Uterus (tissue), 3 donors: ENCODE measurements at regions not wholly inside any gene's neighbourhood (a gene's known extent, or its start where the extent isn't known, plus 50 kb on each side); places are given as distances from the start of the nearest gene placed in this dataset.

Source experiments
- DNase-seq, 2 donors: peaks; one replicate each; pipeline ENCODE4 v3.0.0-alpha.2; 2019 to 2020
- H3K27ac ChIP-seq, 2 donors: fragments of 200-600 bp; sonication (generic); 1 replicate in 1 of 2; 2 replicates in 1 of 2; pipeline ENCODE4 v1.5.1; 2016 to 2018
- H3K27me3 ChIP-seq, 2 donors: fragments of 200-600 bp; sonication (generic); one replicate each; pipeline ENCODE4 v1.5.1; 2018 to 2019; ENCODE audit warnings: control low read depth in 1 of 2
- H3K36me3 ChIP-seq, 2 donors: fragments of 200-600 bp; sonication (generic); one replicate each; pipeline ENCODE4 v1.5.1; 2019; ENCODE audit warnings: control low read depth in 1 of 2
- H3K4me1 ChIP-seq, 2 donors: fragments of 200-600 bp; sonication (generic); one replicate each; pipeline ENCODE4 v1.5.1; 2018 to 2019; ENCODE audit warnings: control low read depth in 1 of 2
- H3K4me3 ChIP-seq, 2 donors: fragments of 200-600 bp; sonication (generic); 1 replicate in 1 of 2; 2 replicates in 1 of 2; pipeline ENCODE4 v1.5.1; 2018 to 2019; ENCODE audit warnings: mild to moderate bottlenecking in 1 of 2
- H3K9me3 ChIP-seq, 2 donors: fragments of 200-600 bp; sonication (generic); one replicate each; pipeline ENCODE4 v1.5.1; 2019; ENCODE audit warnings: control low read depth in 1 of 2
- CTCF ChIP-seq, 4 experiments: fragments of 200-600 bp in 2 of 4; fragments of 450-650 bp in 2 of 4; sonication (generic) in 2 of 4; IDR thresholded peaks; one replicate each; pipeline ENCODE4 v1.5.1; 2016 to 2019; ENCODE audit warnings: antibody characterized with exemption in 4 of 4, mild to moderate bottlenecking in 2 of 4, moderate library complexity in 1 of 4
- POLR2A ChIP-seq, 2 donors: fragments of 450-650 bp; IDR thresholded peaks; one replicate each; pipeline ENCODE4 v1.6.1; 2016; ENCODE audit warnings: antibody characterized with exemption in 2 of 2, mild to moderate bottlenecking in 1 of 2, moderate library complexity in 1 of 2
- intact Hi-C: fragments of 100-400 bp; cut with DNase I; formaldehyde crosslinking; loops from one replicate; pipeline ENCODE4 v1.15.1; 2023; ENCODE audit warnings: low total_unique reads
- donor health status: DM: yes; HTN: yes; CAD: no.

DNA sequence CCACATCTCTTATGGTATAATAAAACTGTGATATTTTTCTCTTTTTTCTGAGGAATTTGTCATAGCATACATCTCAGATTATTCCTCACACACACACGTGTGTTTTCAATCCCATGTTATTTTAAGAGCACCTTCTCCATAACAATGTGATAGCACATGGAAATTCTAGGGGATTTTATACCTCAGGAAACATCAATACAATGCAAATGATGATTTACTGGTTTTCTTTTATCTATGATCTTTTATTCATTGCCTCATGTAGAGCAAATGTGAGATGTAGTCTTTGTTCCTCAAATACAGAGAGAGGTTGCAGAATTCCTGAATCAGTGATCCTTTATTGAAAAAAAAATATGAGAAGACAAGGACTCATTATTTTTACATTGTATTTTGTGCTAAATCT, 128.3 kb upstream of the ROBO1 start:
- no peaks in the 10 kb centered on the region for H3K36me3 ChIP-seq
- H3K9me3 ChIP-seq, result no peaks in the 10 kb centered on the region
- no peaks in the 10 kb centered on the region for H3K4me1 ChIP-seq
- no peaks in the 10 kb centered on the region for H3K27me3 ChIP-seq
- H3K27ac ChIP-seq, result no peak overlapping the region
- TF ChIP-seq CTCF (IDR thresholded peaks at IDR 0.05) (no peak), POLR2A (IDR thresholded peaks at IDR 0.05) (no peak)
- H3K4me3 ChIP-seq, result no peak overlapping the region
- intact Hi-C loops, result no loop called here
- no peak for DNase-seq

DNA sequence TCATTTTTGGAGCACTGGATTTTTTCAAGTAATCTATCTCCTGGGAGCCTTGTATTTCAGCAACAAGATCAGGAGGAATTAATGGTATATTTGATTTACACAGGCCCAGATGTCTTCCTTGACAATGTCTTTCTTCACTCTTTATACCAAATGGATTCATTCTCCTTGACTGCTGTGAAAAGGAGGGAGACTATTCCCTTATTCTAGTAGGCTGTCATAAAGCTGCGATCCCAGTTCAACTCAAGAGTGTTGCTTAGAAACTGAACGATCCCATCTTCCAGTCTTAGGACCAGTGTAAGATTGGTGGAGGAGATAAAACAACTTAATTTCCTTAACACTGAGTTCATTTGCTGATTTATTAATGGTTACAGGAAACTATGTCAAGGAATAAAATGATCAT, 119.4 kb upstream of the ROBO1 start:
- no peak overlapping the region for H3K27ac ChIP-seq
- no peak for DNase-seq
- H3K27me3 ChIP-seq, result no peaks in the 10 kb centered on the region
- TF ChIP-seq POLR2A (IDR thresholded peaks at IDR 0.05) (no peak), CTCF (IDR thresholded peaks at IDR 0.05) (no peak)
- H3K36me3 ChIP-seq, result no peaks in the 10 kb centered on the region
- H3K9me3 ChIP-seq, result no peaks in the 10 kb centered on the region
- H3K4me3 ChIP-seq, result no peak overlapping the region
- H3K4me1 ChIP-seq, result no peaks in the 10 kb centered on the region
- intact Hi-C loops, result no loop called here

DNA sequence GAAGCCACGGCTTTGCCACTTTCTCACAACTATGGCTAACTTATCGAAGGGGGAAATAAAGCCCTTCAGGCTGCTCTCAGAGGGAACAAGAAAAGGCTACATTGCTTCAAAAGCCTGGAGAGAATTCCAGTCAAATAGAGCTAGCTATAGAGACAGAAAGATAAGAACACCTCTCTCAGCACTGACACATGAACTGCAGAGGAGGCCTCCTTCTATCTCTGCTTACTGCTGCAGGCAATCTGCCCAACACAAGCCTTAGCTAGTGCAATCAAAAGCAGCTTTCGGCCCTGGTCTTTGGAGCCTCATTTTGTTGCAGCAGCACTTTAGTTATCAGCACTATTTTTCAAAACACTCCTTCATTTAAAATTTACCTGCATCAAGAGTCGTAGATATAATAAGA, 118.4 kb upstream of the ROBO1 start:
- TF ChIP-seq CTCF (IDR thresholded peaks at IDR 0.05), result no peak
- no peak for TF ChIP-seq POLR2A (IDR thresholded peaks at IDR 0.05)

DNA sequence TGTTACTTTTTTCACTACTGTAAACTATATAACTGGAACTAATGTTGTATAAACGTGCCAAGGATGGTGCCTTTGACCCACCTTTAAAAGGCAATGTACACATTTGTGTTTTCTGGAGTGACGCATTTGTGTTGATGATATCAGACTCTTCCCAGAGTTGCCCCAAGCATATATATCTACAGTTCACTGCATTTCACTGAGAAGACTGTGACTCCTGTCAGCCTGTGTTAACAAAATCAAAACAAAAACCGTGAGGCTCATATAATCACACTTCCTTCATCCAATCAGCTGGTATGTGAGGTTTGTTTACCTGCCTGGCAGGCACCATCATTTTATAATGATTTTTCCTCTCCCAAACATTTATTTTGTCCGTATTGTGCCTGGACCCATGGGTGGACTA, 117.6 kb upstream of the ROBO1 start:
- Histone ChIP-seq H3K27ac (no peak overlapping the region), H3K9me3 (no peaks in the 10 kb centered on the region), H3K27me3 (no peaks in the 10 kb centered on the region), H3K36me3 (no peaks in the 10 kb centered on the region), H3K4me3 (no peak overlapping the region), H3K4me1 (no peaks in the 10 kb centered on the region)
- TF ChIP-seq CTCF (IDR thresholded peaks at IDR 0.05), result no peak
- TF ChIP-seq POLR2A (IDR thresholded peaks at IDR 0.05), result no peak
- intact Hi-C loops, result no loop called here
- no peak for DNase-seq

More for the DNA sequence above, 118.4 kb upstream of the ROBO1 start:
- intact Hi-C loops, result no loop called here
- Histone ChIP-seq H3K36me3 (no peaks in the 10 kb centered on the region), H3K27me3 (no peaks in the 10 kb centered on the region), H3K4me3 (no peak overlapping the region), H3K4me1 (no peaks in the 10 kb centered on the region), H3K9me3 (no peaks in the 10 kb centered on the region), H3K27ac (no peak overlapping the region)
- no peak for DNase-seq

DNA sequence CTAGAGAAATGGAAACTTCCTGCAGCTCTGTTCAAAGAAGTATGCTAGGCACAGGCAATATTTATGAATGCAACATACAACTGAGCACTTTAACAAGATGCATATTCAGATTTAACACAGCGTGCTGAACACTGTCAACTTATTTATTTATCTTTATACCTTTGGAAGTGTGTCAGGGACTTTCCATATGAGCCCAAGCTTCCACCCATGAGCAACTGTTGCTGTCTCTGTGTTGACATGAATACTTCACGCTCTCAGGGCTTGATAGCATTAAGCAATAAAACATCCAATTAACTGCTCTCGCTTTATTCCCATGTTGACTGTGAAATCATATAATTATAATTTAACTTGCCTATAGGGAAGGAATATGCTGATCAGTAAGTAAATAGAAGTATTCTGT, 116.6 kb upstream of the ROBO1 start:
- Histone ChIP-seq H3K9me3 (no peaks in the 10 kb centered on the region), H3K36me3 (no peaks in the 10 kb centered on the region), H3K4me3 (no peak overlapping the region), H3K27ac (no peak overlapping the region), H3K4me1 (no peaks in the 10 kb centered on the region), H3K27me3 (no peaks in the 10 kb centered on the region)
- no peak for DNase-seq
- intact Hi-C loops, result no loop called here
- no peak for TF ChIP-seq POLR2A (IDR thresholded peaks at IDR 0.05)
- no peak for TF ChIP-seq CTCF (IDR thresholded peaks at IDR 0.05)
